ENCODE measurements at regions not wholly inside any gene's neighbourhood (a gene's known extent, or its start where the extent isn't known, plus 50 kb on each side); places are given as distances from the start of the nearest gene placed in this dataset.
A peak's percentile ranks its signal among the peaks of the same experiment; 100 is the strongest.

- H3K27ac ChIP-seq (ENCODE audit: insufficient read depth, low read length), result no peak overlapping the region
- H3K27me3 ChIP-seq (ENCODE audit: control insufficient read depth, insufficient read depth, low read length), result no peaks in the 10 kb centered on the region
- no peak overlapping the region for H3K4me3 ChIP-seq (replicated peaks in 1 of 4; ENCODE audit: control extremely low read depth in 1 of 4, insufficient read depth in 1 of 4, low read depth in 3 of 4, low read length in 4 of 4)
- no peaks in the 10 kb centered on the region for H3K79me2 ChIP-seq (ENCODE audit: control insufficient read depth, insufficient read depth, low read length)
- H2AFZ ChIP-seq (ENCODE audit: low read length), result no peak overlapping the region
- H4K20me1 ChIP-seq (ENCODE audit: control insufficient read depth, extremely low read depth, insufficient read depth, low read length), result no peaks in the 10 kb centered on the region
- peak in 1 of 2 donors; percentile 22 for DNase-seq (ENCODE audit: low read depth in 2 of 2)
- H3K36me3 ChIP-seq (ENCODE audit: control insufficient read depth, insufficient read depth, low read length), result no peaks in the 10 kb centered on the region
- TF ChIP-seq EZH2 (IDR thresholded peaks at IDR 0.05; ENCODE audit: low read length, missing control alignments), result no peak
- TF ChIP-seq, protein P1, sequence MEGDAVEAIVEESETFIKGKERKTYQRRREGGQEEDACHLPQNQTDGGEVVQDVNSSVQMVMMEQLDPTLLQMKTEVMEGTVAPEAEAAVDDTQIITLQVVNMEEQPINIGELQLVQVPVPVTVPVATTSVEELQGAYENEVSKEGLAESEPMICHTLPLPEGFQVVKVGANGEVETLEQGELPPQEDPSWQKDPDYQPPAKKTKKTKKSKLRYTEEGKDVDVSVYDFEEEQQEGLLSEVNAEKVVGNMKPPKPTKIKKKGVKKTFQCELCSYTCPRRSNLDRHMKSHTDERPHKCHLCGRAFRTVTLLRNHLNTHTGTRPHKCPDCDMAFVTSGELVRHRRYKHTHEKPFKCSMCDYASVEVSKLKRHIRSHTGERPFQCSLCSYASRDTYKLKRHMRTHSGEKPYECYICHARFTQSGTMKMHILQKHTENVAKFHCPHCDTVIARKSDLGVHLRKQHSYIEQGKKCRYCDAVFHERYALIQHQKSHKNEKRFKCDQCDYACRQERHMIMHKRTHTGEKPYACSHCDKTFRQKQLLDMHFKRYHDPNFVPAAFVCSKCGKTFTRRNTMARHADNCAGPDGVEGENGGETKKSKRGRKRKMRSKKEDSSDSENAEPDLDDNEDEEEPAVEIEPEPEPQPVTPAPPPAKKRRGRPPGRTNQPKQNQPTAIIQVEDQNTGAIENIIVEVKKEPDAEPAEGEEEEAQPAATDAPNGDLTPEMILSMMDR (conservative IDR thresholded peaks at IDR 0.05 in 1 of 2, IDR thresholded peaks at IDR 0.05 in 1 of 2; ENCODE audit: low read depth in 1 of 2, low read length in 2 of 2), result no peak
- no peaks in the 10 kb centered on the region for H3K4me1 ChIP-seq (ENCODE audit: control insufficient read depth, extremely low read depth, insufficient read depth, low read length)
- no peak overlapping the region for H3K9ac ChIP-seq (ENCODE audit: insufficient read depth, low read length)
- no peaks in the 10 kb centered on the region for H3K9me3 ChIP-seq (ENCODE audit: control insufficient read depth, insufficient read depth, low read depth, low read length)
- no peak overlapping the region for H3K4me2 ChIP-seq (ENCODE audit: extremely low read depth, insufficient read depth, low read length)
Measured at GRCh38 chr6:127026247-127026646, 92.2 kb upstream of the RSPO3 start.

GRCh38 chr6:127030111-127030510, 88.4 kb upstream of the RSPO3 start:
- no peaks in the 10 kb centered on the region for H4K20me1 ChIP-seq (ENCODE audit: control insufficient read depth, extremely low read depth, insufficient read depth, low read length)
- no peaks in the 10 kb centered on the region for H3K4me1 ChIP-seq (ENCODE audit: control insufficient read depth, extremely low read depth, insufficient read depth, low read length)
- H3K79me2 ChIP-seq (ENCODE audit: control insufficient read depth, insufficient read depth, low read length), result no peaks in the 10 kb centered on the region
- no peak overlapping the region for H3K4me3 ChIP-seq (replicated peaks in 1 of 4; ENCODE audit: control extremely low read depth in 1 of 4, insufficient read depth in 1 of 4, low read depth in 3 of 4, low read length in 4 of 4)
- H3K27me3 ChIP-seq (ENCODE audit: control insufficient read depth, insufficient read depth, low read length), result no peaks in the 10 kb centered on the region
- no peak overlapping the region for H2AFZ ChIP-seq (ENCODE audit: low read length)
- no peak for DNase-seq (ENCODE audit: low read depth in 2 of 2)
- TF ChIP-seq, protein P1 (conservative IDR thresholded peaks at IDR 0.05 in 1 of 2, IDR thresholded peaks at IDR 0.05 in 1 of 2; ENCODE audit: low read depth in 1 of 2, low read length in 2 of 2), result no peak
- no peak for TF ChIP-seq EZH2 (IDR thresholded peaks at IDR 0.05; ENCODE audit: low read length, missing control alignments)
- no peak overlapping the region for H3K9ac ChIP-seq (ENCODE audit: insufficient read depth, low read length)
- H3K4me2 ChIP-seq (ENCODE audit: extremely low read depth, insufficient read depth, low read length), result no peak overlapping the region
- no peak overlapping the region for H3K27ac ChIP-seq (ENCODE audit: insufficient read depth, low read length)
- no peaks in the 10 kb centered on the region for H3K9me3 ChIP-seq (ENCODE audit: control insufficient read depth, insufficient read depth, low read depth, low read length)
- no peaks in the 10 kb centered on the region for H3K36me3 ChIP-seq (ENCODE audit: control insufficient read depth, insufficient read depth, low read length)

DNA sequence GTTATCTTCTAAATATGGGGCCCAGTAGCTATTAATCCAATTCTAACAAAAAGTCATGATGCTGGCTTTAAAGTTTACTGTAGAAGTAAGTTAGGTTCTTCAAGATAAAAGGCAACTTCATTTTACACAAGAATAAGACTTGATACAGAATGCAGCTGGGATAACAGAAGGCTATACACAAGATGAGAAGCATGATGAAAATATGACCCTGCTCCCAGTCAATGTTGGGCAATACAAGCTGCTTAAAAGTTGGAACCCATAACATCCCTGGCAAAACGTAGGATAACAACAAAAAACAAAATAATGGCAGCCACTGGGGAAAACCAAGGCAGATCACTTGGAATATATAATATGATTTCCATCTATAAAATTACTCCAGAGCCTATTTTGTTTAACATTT, 87.6 kb upstream of the RSPO3 start:
- no peak overlapping the region for H3K9ac ChIP-seq (ENCODE audit: insufficient read depth, low read length)
- no peak for TF ChIP-seq EZH2 (IDR thresholded peaks at IDR 0.05; ENCODE audit: low read length, missing control alignments)
- TF ChIP-seq, protein P1 (conservative IDR thresholded peaks at IDR 0.05 in 1 of 2, IDR thresholded peaks at IDR 0.05 in 1 of 2; ENCODE audit: low read depth in 1 of 2, low read length in 2 of 2), result no peak

More for the DNA sequence above, 87.6 kb upstream of the RSPO3 start:
- Histone ChIP-seq H4K20me1 (ENCODE audit: control insufficient read depth, extremely low read depth, insufficient read depth, low read length) (no peaks in the 10 kb centered on the region), H3K9me3 (ENCODE audit: control insufficient read depth, insufficient read depth, low read depth, low read length) (no peaks in the 10 kb centered on the region), H2AFZ (ENCODE audit: low read length) (no peak overlapping the region), H3K27ac (ENCODE audit: insufficient read depth, low read length) (no peak overlapping the region), H3K27me3 (ENCODE audit: control insufficient read depth, insufficient read depth, low read length) (no peaks in the 10 kb centered on the region), H3K4me1 (ENCODE audit: control insufficient read depth, extremely low read depth, insufficient read depth, low read length) (no peaks in the 10 kb centered on the region), H3K36me3 (ENCODE audit: control insufficient read depth, insufficient read depth, low read length) (no peaks in the 10 kb centered on the region), H3K4me2 (ENCODE audit: extremely low read depth, insufficient read depth, low read length) (no peak overlapping the region), H3K79me2 (ENCODE audit: control insufficient read depth, insufficient read depth, low read length) (no peaks in the 10 kb centered on the region), H3K4me3 (replicated peaks in 1 of 4; ENCODE audit: control extremely low read depth in 1 of 4, insufficient read depth in 1 of 4, low read depth in 3 of 4, low read length in 4 of 4) (no peak overlapping the region)
- DNase-seq (ENCODE audit: low read depth in 2 of 2), result no peak
